ENCODE measurements at regions not wholly inside any gene's neighbourhood (a gene's known extent, or its start where the extent isn't known, plus 50 kb on each side); places are given as distances from the start of the nearest gene placed in this dataset.

GRCh38 chr5:155616779-155617392, 603.3 kb downstream of the KIF4B start:
- 36% methylated on average over 4 of the region's 4 CpGs for WGBS (ENCODE audit: missing lambda C conversion rate)

GRCh38 chr5:155619688-155620087, 606.1 kb downstream of the KIF4B start:
- no peak for DNase-seq (ENCODE audit: low read depth in 1 of 2, low spot score in 1 of 2)
- TF ChIP-seq HOXB13 (CRISPR knock-in tag; IDR thresholded peaks at IDR 0.05; ENCODE audit: low read depth) (no peak), BHLHE40 (IDR thresholded peaks at IDR 0.05; ENCODE audit: low read depth, low read length) (no peak), NPAS2 (CRISPR knock-in tag; IDR thresholded peaks at IDR 0.05; ENCODE audit: borderline replicate concordance) (no peak), JUN (IDR thresholded peaks at IDR 0.05) (no peak), MYC (IDR thresholded peaks at IDR 0.05; ENCODE audit: borderline replicate concordance, low read length) (no peak), ELK1 (IDR thresholded peaks at IDR 0.05; ENCODE audit: low read depth, low read length) (no peak), NR3C1 (IDR thresholded peaks at IDR 0.05) (no peak), CBX2 (IDR thresholded peaks at IDR 0.05; ENCODE audit: borderline replicate concordance, low read depth) (no peak), RFX5 (IDR thresholded peaks at IDR 0.05) (no peak), FOSB (CRISPR knock-in tag; IDR thresholded peaks at IDR 0.05) (no peak), ESRRA (IDR thresholded peaks at IDR 0.05; ENCODE audit: borderline replicate concordance, low read length) (no peak), HOXA7 (CRISPR knock-in tag; IDR thresholded peaks at IDR 0.05) (no peak), KDM5A (IDR thresholded peaks at IDR 0.05) (no peak), NFE2L2 (conservative IDR thresholded peaks at IDR 0.05; ENCODE audit: low read length) (no peak), SMC3 (IDR thresholded peaks at IDR 0.05) (no peak)
- TF ChIP-seq, protein P1, sequence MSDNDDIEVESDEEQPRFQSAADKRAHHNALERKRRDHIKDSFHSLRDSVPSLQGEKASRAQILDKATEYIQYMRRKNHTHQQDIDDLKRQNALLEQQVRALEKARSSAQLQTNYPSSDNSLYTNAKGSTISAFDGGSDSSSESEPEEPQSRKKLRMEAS (IDR thresholded peaks at IDR 0.05), result no peak
- TF ChIP-seq, protein P2, sequence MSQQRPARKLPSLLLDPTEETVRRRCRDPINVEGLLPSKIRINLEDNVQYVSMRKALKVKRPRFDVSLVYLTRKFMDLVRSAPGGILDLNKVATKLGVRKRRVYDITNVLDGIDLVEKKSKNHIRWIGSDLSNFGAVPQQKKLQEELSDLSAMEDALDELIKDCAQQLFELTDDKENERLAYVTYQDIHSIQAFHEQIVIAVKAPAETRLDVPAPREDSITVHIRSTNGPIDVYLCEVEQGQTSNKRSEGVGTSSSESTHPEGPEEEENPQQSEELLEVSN (IDR thresholded peaks at IDR 0.05; ENCODE audit: borderline replicate concordance, low read depth), result no peak
- TF ChIP-seq, protein P3, sequence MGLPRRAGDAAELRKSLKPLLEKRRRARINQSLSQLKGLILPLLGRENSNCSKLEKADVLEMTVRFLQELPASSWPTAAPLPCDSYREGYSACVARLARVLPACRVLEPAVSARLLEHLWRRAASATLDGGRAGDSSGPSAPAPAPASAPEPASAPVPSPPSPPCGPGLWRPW (IDR thresholded peaks at IDR 0.05), result no peak
- Histone ChIP-seq H3K4me2 (no peak overlapping the region), H3K9me3 (no peaks in the 10 kb centered on the region), H3K4me1 (0 out of 3 replicates have a peak, but pooled peaks cover 4% of the 10 kb centered on the region), H3K27ac (no peak overlapping the region), H3K4me3 (no peak overlapping the region)
- 82% methylated on average over 5 of the region's 5 CpGs for WGBS (ENCODE audit: missing lambda C conversion rate)
- no peak for ATAC-seq
- FAIRE-seq, result no peak
- ChIA-PET POLR2A (no interaction called here), CTCF (interaction anchor here (0.6 kb wide), 1 partner anchor 111 kb away, joined by 3 read pairs; no protein-coding TSS in a partner anchor)

More at GRCh38 chr5:155616779-155617392, 603.3 kb downstream of the KIF4B start:
- ATAC-seq (peak; percentile 64 to 83; a peak in 3 of 6 replicates), FAIRE-seq (no peak), DNase-seq (ENCODE audit: low read depth in 1 of 2, low spot score in 1 of 2) (peak; percentile 43 to 52)
- peak; percentile 84 for TF ChIP-seq SMC3 (IDR thresholded peaks at IDR 0.05)
- TF ChIP-seq CTCF (IDR thresholded peaks at IDR 0.05), result peak; percentile 76
- no peak for TF ChIP-seq CBX8 (IDR thresholded peaks at IDR 0.05)
- peak; percentile 89 to 92 for TF ChIP-seq RAD21 (conservative IDR thresholded peaks at IDR 0.05 in 1 of 2, IDR thresholded peaks at IDR 0.05 in 1 of 2)
- H3K27ac ChIP-seq, result no peak overlapping the region
- POLR2A ChIA-PET, result no interaction called here
- CTCF ChIA-PET, result interaction anchor here (0.7 to 1.3 kb wide), 4 partner anchors 9 to 1113 kb away, joined by 3 to 4 read pairs (median 3); no protein-coding TSS in a partner anchor
- H3K9me3 ChIP-seq, result no peaks in the 10 kb centered on the region
- no peak overlapping the region for H3K4me3 ChIP-seq
- 0 out of 3 replicates have a peak, but pooled peaks cover 4% of the 10 kb centered on the region for H3K4me1 ChIP-seq
- H3K4me2 ChIP-seq, result no peak overlapping the region

All from A549 (cell line).